IMR-90 (cell line): ENCODE measurements at regions not wholly inside any gene's neighbourhood (a gene's known extent, or its start where the extent isn't known, plus 50 kb on each side); places are given as distances from the start of the nearest gene placed in this dataset.

ENCODE experiments used
- BHLHE40 ChIP-seq: fragments of 150-350 bp; IDR thresholded peaks from 2 replicates; pipeline ENCODE4 v1.6.1; 2016; ENCODE audit warnings: mild to moderate bottlenecking, low read depth, low read length
- CEBPB ChIP-seq: IDR thresholded peaks from 2 replicates; pipeline ENCODE4 v1.6.1; 2012; ENCODE audit warnings: low read depth, low read length, improper control_type of control experiment
- CHD1 ChIP-seq: IDR thresholded peaks from 2 replicates; pipeline ENCODE4 v1.6.1; 2012; ENCODE audit warnings: low read depth, low read length, improper control_type of control experiment
- CTCF ChIP-seq: conservative IDR thresholded peaks from 2 replicates; pipeline ENCODE4 v1.5.1; 2012; ENCODE audit warnings: mild to moderate bottlenecking, low read depth, low read length, improper control_type of control experiment
- ELK1 ChIP-seq: fragments of 150-350 bp; IDR thresholded peaks from 2 replicates; pipeline ENCODE4 v1.6.1; 2016; ENCODE audit warnings: low read depth, mild to moderate bottlenecking, low read length, moderate library complexity, borderline replicate concordance
- FOS ChIP-seq: fragments of 150-350 bp; IDR thresholded peaks from 2 replicates; pipeline ENCODE4 v1.6.1; 2016; ENCODE audit warnings: low read depth, low read length
- MAFK ChIP-seq: IDR thresholded peaks from 2 replicates; pipeline ENCODE4 v1.6.1; 2012; ENCODE audit warnings: low read depth, low read length, improper control_type of control experiment
- MXI1 ChIP-seq: IDR thresholded peaks from 2 replicates; pipeline ENCODE4 v1.6.1; 2012; ENCODE audit warnings: low read depth, mild to moderate bottlenecking, low read length, moderate library complexity, borderline replicate concordance
- POLR2A ChIP-seq: IDR thresholded peaks from 2 replicates; pipeline ENCODE4 v1.6.1; 2012; ENCODE audit warnings: mild to moderate bottlenecking, low read depth, low read length
- RAD21 ChIP-seq: IDR thresholded peaks from 2 replicates; pipeline ENCODE4 v1.6.1; 2012; ENCODE audit warnings: low read length, improper control_type of control experiment
- RCOR1 ChIP-seq: IDR thresholded peaks from 2 replicates; pipeline ENCODE4 v1.6.1; 2012; ENCODE audit warnings: mild to moderate bottlenecking, low read length, improper control_type of control experiment; ENCODE audit not compliant: insufficient replicate concordance
- RFX5 ChIP-seq: IDR thresholded peaks from 2 replicates; pipeline ENCODE4 v1.8.0; 2012; ENCODE audit warnings: low read depth, mild to moderate bottlenecking, low read length, moderate library complexity
- SMC3 ChIP-seq: fragments of 150-350 bp; IDR thresholded peaks from 2 replicates; pipeline ENCODE4 v1.6.1; 2016; ENCODE audit warnings: low read depth, mild to moderate bottlenecking, antibody characterized with exemption, low read length, moderate library complexity
- USF2 ChIP-seq: fragments of 150-350 bp; IDR thresholded peaks from 2 replicates; pipeline ENCODE4 v1.6.1; 2017; ENCODE audit warnings: mild to moderate bottlenecking, antibody characterized with exemption, low read length, low read depth

GRCh38 chr12:94095618-94096017 lies 52.8 kb upstream of the PLXNC1 start:
- TF ChIP-seq MAFK (no peak), CTCF (no peak), BHLHE40 (no peak), POLR2A (no peak), MXI1 (no peak), CHD1 (no peak), RFX5 (no peak), USF2 (no peak), FOS (no peak), SMC3 (no peak), CEBPB (no peak), ELK1 (no peak), RCOR1 (no peak), RAD21 (no peak)
